ENCODE measurements at regions not wholly inside any gene's neighbourhood (a gene's known extent, or its start where the extent isn't known, plus 50 kb on each side); places are given as distances from the start of the nearest gene placed in this dataset.

- no peak for DNase-seq (ENCODE audit: low read depth)
Measured at GRCh38 chr11:15698855-15699254, 584.1 kb downstream of the INSC start.

DNA sequence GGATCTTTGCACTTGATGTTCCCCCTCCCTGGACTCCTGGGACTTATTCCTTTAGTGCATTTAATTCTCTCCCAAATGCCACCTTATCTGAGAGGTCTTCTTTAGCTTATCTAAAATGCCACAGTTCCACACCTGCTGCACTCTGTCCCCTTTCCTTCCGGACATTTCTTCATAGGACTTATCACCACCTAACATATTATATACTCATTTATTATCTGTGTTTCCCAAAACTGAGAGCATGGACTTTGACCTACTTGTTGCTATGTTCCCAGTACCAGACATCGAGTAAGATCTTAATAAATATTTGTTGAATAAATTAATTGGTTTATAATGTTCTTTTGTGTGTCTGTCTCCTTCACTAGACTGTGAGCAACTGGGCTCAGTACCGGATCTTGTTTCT is 585.3 kb downstream of the INSC start:
- DNase-seq (ENCODE audit: low read depth) = no peak

DNA sequence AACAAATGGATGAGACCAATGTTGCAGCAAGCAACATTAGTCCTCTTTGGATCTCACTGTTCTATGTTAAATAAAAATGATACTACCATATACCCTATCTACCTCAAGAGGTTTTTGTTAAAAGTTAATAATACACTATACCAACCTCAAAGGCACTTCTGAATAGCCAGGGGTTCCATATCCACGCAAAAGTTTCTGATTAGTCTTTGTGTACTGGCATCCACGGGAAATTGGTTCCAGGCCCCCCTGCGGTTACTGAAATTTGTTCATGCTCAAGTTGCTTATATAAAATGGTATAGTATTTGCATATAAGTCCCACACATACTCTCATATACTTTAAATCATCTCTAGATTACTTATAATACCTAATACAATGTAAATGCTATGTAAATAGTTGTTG is 585.7 kb downstream of the INSC start:
- DNase-seq (ENCODE audit: low read depth) = no peak

DNA sequence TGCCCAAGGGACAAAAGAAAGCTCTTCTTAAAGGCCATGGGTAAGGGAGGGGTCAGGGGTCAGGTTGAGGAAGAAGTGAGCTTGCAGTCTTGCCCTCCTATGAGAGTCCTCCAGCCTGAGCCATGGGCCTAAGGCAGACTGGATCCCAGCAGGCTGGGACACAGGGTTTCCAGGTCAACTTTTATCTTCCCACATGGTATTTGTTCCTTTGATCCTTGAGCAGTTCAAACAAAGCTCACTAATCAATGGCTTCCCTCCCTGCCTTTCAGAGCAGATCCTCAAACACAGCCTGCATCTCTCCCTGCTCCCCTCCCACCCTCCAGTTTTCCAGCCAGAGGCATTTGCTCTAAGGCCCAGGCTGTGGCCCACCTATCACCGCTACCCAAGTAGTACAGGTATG is 589.3 kb downstream of the INSC start:
- DNase-seq (ENCODE audit: low read depth) = no peak

- no peak for DNase-seq (ENCODE audit: low read depth)
Measured at GRCh38 chr11:15704556-15704955, 589.8 kb downstream of the INSC start.

DNA sequence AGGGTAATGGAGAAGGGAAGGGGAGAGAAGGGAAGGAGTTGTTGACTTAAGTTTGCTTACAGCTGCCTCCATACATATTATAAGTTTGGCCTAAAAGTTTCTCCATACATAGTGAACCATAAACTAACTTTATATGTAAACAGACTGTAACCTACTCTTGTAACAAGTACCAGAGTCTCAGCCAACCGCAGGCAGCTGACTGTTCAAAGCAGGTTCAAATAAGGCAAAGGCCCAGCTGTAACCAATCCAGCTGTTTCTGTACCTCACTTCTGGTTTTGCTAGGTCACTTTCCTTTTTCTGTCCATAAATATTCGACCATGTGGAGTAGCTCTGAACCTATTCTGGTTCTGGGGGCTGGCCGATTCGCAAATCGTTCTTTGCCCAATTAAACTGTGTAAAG is 591.2 kb downstream of the INSC start:
- DNase-seq (ENCODE audit: low read depth) = no peak

- no peak for DNase-seq (ENCODE audit: low read depth)
Measured at GRCh38 chr11:15707194-15707593, 592.5 kb downstream of the INSC start.

- no peak for DNase-seq (ENCODE audit: low read depth)
Measured at GRCh38 chr11:15707971-15708370, 593.2 kb downstream of the INSC start.

- DNase-seq (ENCODE audit: low read depth) = no peak
Measured at GRCh38 chr11:15710580-15711275, 596.0 kb downstream of the INSC start.

- DNase-seq (ENCODE audit: low read depth) = no peak
Measured at GRCh38 chr11:15711311-15711710, 596.6 kb downstream of the INSC start.

DNA sequence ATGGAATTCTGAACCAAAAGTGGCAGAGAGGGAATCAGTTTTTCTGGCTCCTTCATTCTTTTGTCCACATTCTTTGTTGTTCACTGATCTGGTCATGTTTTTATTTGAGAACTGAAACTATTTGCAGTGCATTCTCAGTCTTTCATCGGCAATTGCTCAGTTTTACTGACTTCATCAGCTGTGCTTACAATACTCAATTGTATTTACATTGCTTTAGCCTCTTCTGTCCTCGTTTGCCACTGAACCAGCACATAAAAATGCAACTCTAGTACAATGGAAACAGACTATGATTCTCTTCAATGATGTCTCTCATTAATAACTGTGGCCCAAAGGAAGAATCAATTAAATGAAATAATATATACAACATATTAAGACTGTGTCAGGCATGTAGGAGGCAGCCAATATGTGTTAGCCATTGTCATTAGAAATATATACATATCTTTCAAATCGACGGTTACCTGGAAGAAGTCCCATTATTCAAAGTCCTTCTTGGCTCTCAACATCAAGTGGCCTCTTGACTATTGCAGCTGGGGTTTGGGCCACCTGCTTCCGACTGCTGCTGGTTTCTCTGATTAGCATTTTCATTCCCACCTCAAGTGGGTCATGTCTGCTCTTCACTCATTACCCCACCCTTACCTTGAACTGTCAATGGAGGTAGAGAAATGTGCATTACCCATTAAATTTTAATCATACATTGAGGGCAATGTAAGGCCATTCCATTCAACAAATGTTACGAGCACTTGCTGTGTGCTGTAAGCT is 600.1 kb downstream of the INSC start:
- DNase-seq (ENCODE audit: low read depth) = no peak

DNA sequence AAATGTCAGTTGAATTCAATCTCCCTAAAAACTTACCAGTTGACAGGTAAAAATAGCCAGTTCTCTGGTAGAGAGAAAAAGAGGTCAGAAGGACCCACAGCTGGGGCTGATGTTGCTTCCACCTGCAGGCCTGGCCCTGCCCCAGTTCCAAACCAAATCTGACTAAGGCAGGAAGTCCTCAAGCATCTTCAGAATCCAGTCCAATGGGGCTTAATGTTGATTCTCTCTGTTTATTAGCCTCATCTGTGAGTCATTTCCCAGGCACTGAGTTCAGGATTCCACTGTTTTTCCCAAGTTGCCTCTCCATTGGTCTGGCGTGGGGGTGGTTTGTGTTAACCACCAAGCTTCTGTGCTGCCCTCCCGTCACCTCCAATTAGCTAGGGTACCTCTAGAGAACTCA is 601.8 kb downstream of the INSC start:
- no peak for DNase-seq (ENCODE audit: low read depth)

- no peak for DNase-seq (ENCODE audit: low read depth)
Measured at GRCh38 chr11:15720460-15720859, 605.7 kb downstream of the INSC start.

DNA sequence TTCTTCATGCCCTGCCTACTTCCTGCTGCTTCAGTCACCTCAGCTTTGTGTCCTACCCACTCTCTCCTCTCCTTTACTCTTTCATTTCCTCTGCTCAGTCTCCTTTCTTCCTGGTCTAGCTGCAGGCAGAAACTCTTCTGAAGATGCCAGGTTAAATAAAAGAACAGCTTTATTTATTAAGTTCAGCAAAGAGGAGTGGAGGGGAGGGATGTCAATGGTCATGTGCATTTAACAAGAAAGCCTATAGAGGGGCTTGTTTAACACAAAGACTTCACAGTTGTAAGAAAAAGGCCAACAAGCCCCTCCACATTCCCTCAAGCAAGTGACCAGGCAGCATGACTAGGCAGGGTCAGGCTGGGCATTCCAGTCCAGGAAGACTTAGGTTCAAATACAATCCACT is 609.2 kb downstream of the INSC start:
- no peak for DNase-seq (ENCODE audit: low read depth)

- DNase-seq (ENCODE audit: low read depth) = no peak
Measured at GRCh38 chr11:15724601-15725000, 609.9 kb downstream of the INSC start.

DNA sequence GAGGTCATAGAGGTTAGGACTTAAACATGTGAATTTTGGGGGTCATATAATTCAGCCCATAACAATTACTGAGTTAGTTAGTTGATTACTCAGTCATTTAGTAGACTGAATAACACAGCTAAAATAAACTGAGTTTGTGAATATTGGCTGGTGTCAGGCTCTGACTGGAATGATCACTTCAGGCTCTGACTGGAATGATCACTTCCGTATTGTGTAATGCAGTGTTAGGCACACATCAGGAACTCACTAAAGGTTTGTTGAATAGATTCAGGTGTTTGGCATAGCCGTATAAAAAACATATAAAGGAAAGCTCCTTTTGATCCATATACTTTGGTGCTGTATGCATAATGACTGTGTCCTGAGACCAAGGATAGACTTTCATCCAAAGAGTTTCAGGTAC is 610.5 kb downstream of the INSC start:
- DNase-seq (ENCODE audit: low read depth) = no peak

DNA sequence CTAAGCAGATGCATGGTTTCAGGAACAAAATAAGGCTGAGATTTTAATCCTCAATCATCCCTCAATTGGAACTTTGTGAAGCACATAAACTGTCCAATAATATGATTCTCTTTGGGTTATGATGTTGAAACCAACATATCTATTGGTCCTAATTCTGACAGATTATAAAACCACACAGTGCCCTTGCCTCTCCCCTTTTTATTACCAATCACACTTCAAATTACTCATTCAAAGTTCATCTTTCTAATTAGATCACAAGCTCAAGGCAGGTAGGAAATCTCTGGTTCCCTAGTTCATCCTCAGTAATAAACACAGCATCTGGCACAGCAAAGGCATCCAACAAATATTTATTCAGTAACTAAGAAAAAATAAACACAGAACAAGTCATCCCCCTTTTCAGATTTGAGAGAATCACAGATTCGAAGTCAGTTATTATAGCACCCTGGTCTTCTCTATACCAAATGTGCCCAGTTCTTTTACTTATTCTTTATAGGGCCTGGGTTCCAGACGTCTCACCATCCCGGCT is 611.6 kb downstream of the INSC start:
- DNase-seq (ENCODE audit: low read depth) = no peak

- DNase-seq (ENCODE audit: low read depth) = no peak
Measured at GRCh38 chr11:15726893-15727519, 612.3 kb downstream of the INSC start.

GRCh38 chr11:15727520-15727914 is 612.8 kb downstream of the INSC start:
- no peak for DNase-seq (ENCODE audit: low read depth)

- DNase-seq (ENCODE audit: low read depth) = no peak
Measured at GRCh38 chr11:15728207-15728606, 613.5 kb downstream of the INSC start.

GRCh38 chr11:15730263-15730994 is 615.7 kb downstream of the INSC start:
- DNase-seq (ENCODE audit: low read depth) = no peak

DNA sequence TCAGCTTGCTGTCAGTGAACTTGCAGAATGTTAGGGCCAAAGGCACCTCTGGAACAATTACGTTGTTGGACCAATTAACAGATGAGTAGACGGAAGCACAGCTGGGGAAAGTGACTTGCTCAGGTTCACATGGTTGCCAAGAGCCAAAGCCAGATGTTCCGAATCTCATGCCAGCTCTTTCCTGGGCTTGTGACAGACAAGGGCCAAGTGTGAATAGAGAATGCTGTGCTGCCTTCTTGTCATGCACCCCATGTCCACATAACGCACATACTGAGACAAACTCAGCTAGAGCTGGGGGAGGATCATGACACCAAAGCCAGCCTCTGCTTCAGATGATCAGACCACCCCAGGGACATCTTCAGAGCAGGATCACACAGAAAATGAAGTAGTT is 616.3 kb downstream of the INSC start:
- DNase-seq (ENCODE audit: low read depth) = no peak

All from stimulated activated CD8-positive, alpha-beta memory T cell treated with anti-CD3 and anti-CD28 coated beads, Interleukin-7, amount 100 ng/mL, for 24 hours (primary cell).